IMR-90 (cell line): ENCODE measurements at regions not wholly inside any gene's neighbourhood (a gene's known extent, or its start where the extent isn't known, plus 50 kb on each side); places are given as distances from the start of the nearest gene placed in this dataset.

Experiments
- ATAC-seq: fragments of 200-7000 bp; cut with Tn5 transposase; 2 replicates; pipeline ENCODE4 v1.9.1; 2020; ENCODE audit warnings: low read depth, mild to moderate bottlenecking, moderate library complexity
- BruUV-seq: library from RNA; stranded (reverse); fragments of 400-500 nt; replicated peaks from 2 replicates; lab custom pipeline; 2021; lab: Mats Ljungman, UMichigan
- CTCF ChIA-PET: fragments of 300-600 bp; formaldehyde crosslinking; extraction: SDS; loops from one replicate; lab custom pipeline; 2021; ENCODE audit warnings: antibody characterized with exemption; lab: Yijun Ruan, JAX
- POLR2A ChIA-PET: fragments of 300-600 bp; sonication (Branson Sonifier 250); formaldehyde crosslinking; loops from one replicate; lab custom pipeline; 2022; ENCODE audit warnings: antibody characterized with exemption; ENCODE audit not compliant: unreplicated experiment; lab: Charles Lee
- DNase-seq: peaks from one replicate; pipeline ENCODE4 v3.0.0; 2013
- H2AFZ ChIP-seq: replicated peaks from 2 replicates; pipeline ENCODE3; 2013; ENCODE audit warnings: low read length, mild to moderate bottlenecking; ENCODE audit not compliant: poor library complexity
- H2AK5ac ChIP-seq: 2 replicates; pipeline ENCODE4 v1.6.1; 2013; ENCODE audit warnings: low read depth, low read length, inconsistent platforms
- H2AK9ac ChIP-seq: replicated peaks from 2 replicates; pipeline ENCODE3; 2013; ENCODE audit warnings: mild to moderate bottlenecking, low read depth, low read length, moderate library complexity; ENCODE audit not compliant: poor library complexity
- H2BK120ac ChIP-seq: 2 replicates; pipeline ENCODE4 v1.6.1; 2013; ENCODE audit warnings: low read depth, low read length, inconsistent platforms
- H2BK15ac ChIP-seq: 3 replicates; pipeline ENCODE4 v1.6.1; 2013; ENCODE audit warnings: low read depth, low read length, inconsistent platforms
- H2BK20ac ChIP-seq: 2 replicates; pipeline ENCODE4 v1.6.1; 2013; ENCODE audit warnings: low read depth, mild to moderate bottlenecking, inconsistent platforms, low read length, moderate library complexity
- H2BK5ac ChIP-seq: 2 replicates; pipeline ENCODE4 v1.6.1; 2013; ENCODE audit warnings: mild to moderate bottlenecking, low read depth, low read length, inconsistent platforms; ENCODE audit not compliant: poor library complexity, severe bottlenecking
- H3K14ac ChIP-seq: replicated peaks from 2 replicates; pipeline ENCODE4 v1.6.1; 2013; ENCODE audit warnings: low read depth, low read length, inconsistent platforms
- H3K18ac ChIP-seq: 2 replicates; pipeline ENCODE4 v1.6.1; 2013; ENCODE audit warnings: low read depth, low read length, control low read depth
- H3K23ac ChIP-seq: 2 replicates; pipeline ENCODE4 v1.6.1; 2013; ENCODE audit warnings: low read depth, low read length, inconsistent platforms
- H3K27ac ChIP-seq: 2 replicates; pipeline ENCODE4 v1.5.1; 2013; ENCODE audit warnings: mild to moderate bottlenecking, control low read depth, low read length; ENCODE audit not compliant: insufficient read depth
- H3K27me3 ChIP-seq: 2 replicates; pipeline ENCODE4 v1.6.1; 2013; ENCODE audit warnings: low read length; ENCODE audit not compliant: control insufficient read depth, insufficient read depth
- H3K36me3 ChIP-seq: 2 replicates; pipeline ENCODE4 v1.6.1; 2013; ENCODE audit warnings: low read length, mixed read lengths; ENCODE audit not compliant: control insufficient read depth, insufficient read depth
- H3K4ac ChIP-seq: 2 replicates; pipeline ENCODE4 v1.6.1; 2013; ENCODE audit warnings: low read depth, low read length, inconsistent platforms
- H3K4me1 ChIP-seq: 2 replicates; pipeline ENCODE4 v1.6.1; 2013; ENCODE audit warnings: low read length, mixed read lengths; ENCODE audit not compliant: control insufficient read depth, insufficient read depth
- H3K4me2 ChIP-seq: 2 replicates; pipeline ENCODE4 v1.6.1; 2013; ENCODE audit warnings: low read depth, mild to moderate bottlenecking, control low read depth, low read length, moderate library complexity
- H3K4me3 ChIP-seq: 2 replicates; pipeline ENCODE4 v1.5.1; 2013; ENCODE audit warnings: low read depth, mild to moderate bottlenecking, control low read depth, low read length, moderate library complexity; ENCODE audit not compliant: insufficient read depth
- H3K56ac ChIP-seq: 2 replicates; pipeline ENCODE4 v1.6.1; 2013; ENCODE audit warnings: low read length, inconsistent platforms; ENCODE audit not compliant: insufficient read depth; ENCODE audit errors: extremely low read depth
- H3K79me1 ChIP-seq, 2 experiments: 2 replicates each; pipeline ENCODE4 v1.6.1; 2013; ENCODE audit warnings: low read length in 2 of 2, inconsistent platforms in 1 of 2, low read depth in 1 of 2
- H3K9ac ChIP-seq: 2 replicates; pipeline ENCODE4 v1.6.1; 2013; ENCODE audit warnings: low read depth, low read length, control low read depth
- H3K9me1 ChIP-seq: 2 replicates; pipeline ENCODE4 v1.6.1; 2013; ENCODE audit warnings: low read length, inconsistent platforms; ENCODE audit not compliant: insufficient read depth
- H3K9me3 ChIP-seq: 2 replicates; pipeline ENCODE4 v1.6.1; 2013; ENCODE audit warnings: low read length; ENCODE audit not compliant: control insufficient read depth, insufficient read depth
- H4K20me1 ChIP-seq: 2 replicates; pipeline ENCODE4 v1.6.1; 2013; ENCODE audit warnings: low read length, inconsistent platforms; ENCODE audit not compliant: insufficient read depth
- H4K5ac ChIP-seq: 2 replicates; pipeline ENCODE4 v1.6.1; 2013; ENCODE audit warnings: mild to moderate bottlenecking, low read depth, low read length, control low read depth
- H4K8ac ChIP-seq, 2 experiments: 2 replicates each; pipeline ENCODE4 v1.6.1; 2013; ENCODE audit warnings: low read depth in 2 of 2, low read length in 2 of 2, control low read depth in 1 of 2, inconsistent platforms in 1 of 2
- H4K91ac ChIP-seq: 2 replicates; pipeline ENCODE4 v1.6.1; 2013; ENCODE audit warnings: low read depth, low read length, inconsistent platforms; ENCODE audit not compliant: insufficient read depth
- BHLHE40 ChIP-seq: fragments of 150-350 bp; IDR thresholded peaks from 2 replicates; pipeline ENCODE4 v1.6.1; 2016; ENCODE audit warnings: mild to moderate bottlenecking, low read depth, low read length
- CEBPB ChIP-seq: IDR thresholded peaks from 2 replicates; pipeline ENCODE4 v1.6.1; 2012; ENCODE audit warnings: low read depth, low read length, improper control_type of control experiment
- CHD1 ChIP-seq: IDR thresholded peaks from 2 replicates; pipeline ENCODE4 v1.6.1; 2012; ENCODE audit warnings: low read depth, low read length, improper control_type of control experiment
- FOS ChIP-seq: fragments of 150-350 bp; IDR thresholded peaks from 2 replicates; pipeline ENCODE4 v1.6.1; 2016; ENCODE audit warnings: low read depth, low read length
- MAFK ChIP-seq: IDR thresholded peaks from 2 replicates; pipeline ENCODE4 v1.6.1; 2012; ENCODE audit warnings: low read depth, low read length, improper control_type of control experiment
- MAZ ChIP-seq: IDR thresholded peaks from 2 replicates; pipeline ENCODE4 v1.6.1; 2012; ENCODE audit warnings: low read depth, mild to moderate bottlenecking, low read length, improper control_type of control experiment, moderate library complexity, borderline replicate concordance
- MXI1 ChIP-seq: IDR thresholded peaks from 2 replicates; pipeline ENCODE4 v1.6.1; 2012; ENCODE audit warnings: low read depth, mild to moderate bottlenecking, low read length, moderate library complexity, borderline replicate concordance
- NFE2L2 ChIP-seq: fragments of 150-350 bp; IDR thresholded peaks from 2 replicates; pipeline ENCODE4 v1.6.1; 2016; ENCODE audit warnings: low read depth, mild to moderate bottlenecking, low read length
- POLR2A ChIP-seq: IDR thresholded peaks from 2 replicates; pipeline ENCODE4 v1.6.1; 2012; ENCODE audit warnings: mild to moderate bottlenecking, low read depth, low read length
- RAD21 ChIP-seq: IDR thresholded peaks from 2 replicates; pipeline ENCODE4 v1.6.1; 2012; ENCODE audit warnings: low read length, improper control_type of control experiment
- RCOR1 ChIP-seq: IDR thresholded peaks from 2 replicates; pipeline ENCODE4 v1.6.1; 2012; ENCODE audit warnings: mild to moderate bottlenecking, low read length, improper control_type of control experiment; ENCODE audit not compliant: insufficient replicate concordance
- RFX5 ChIP-seq: IDR thresholded peaks from 2 replicates; pipeline ENCODE4 v1.8.0; 2012; ENCODE audit warnings: low read depth, mild to moderate bottlenecking, low read length, moderate library complexity
- SMC3 ChIP-seq: fragments of 150-350 bp; IDR thresholded peaks from 2 replicates; pipeline ENCODE4 v1.6.1; 2016; ENCODE audit warnings: low read depth, mild to moderate bottlenecking, antibody characterized with exemption, low read length, moderate library complexity
- dilution Hi-C: fragments of 300-500 bp; cut with HindIII; formaldehyde crosslinking; loops from one replicate; pipeline ENCODE4 v1.14.3; 2018; ENCODE audit warnings: low sequenced_read_pairs; ENCODE audit not compliant: unreplicated experiment
- in situ Hi-C: fragments of 300-500 bp; cut with MboI; formaldehyde crosslinking; loops from 3 replicates; pipeline ENCODE4 v1.14.3; 2019; ENCODE audit warnings: low sequenced_read_pairs, inconsistent platforms, mixed read lengths
- intact Hi-C: fragments of 100-400 bp; cut with micrococcal nuclease; formaldehyde crosslinking; loops from 2 replicates; pipeline ENCODE4 v1.10.0; 2022
- TF ChIP-seq, protein P1 (sequence below): fragments of 150-350 bp; IDR thresholded peaks from 2 replicates; pipeline ENCODE4 v1.6.1; 2016; ENCODE audit warnings: low read depth, mild to moderate bottlenecking, low read length, moderate library complexity, borderline replicate concordance
- TF ChIP-seq, protein P2 (sequence below): conservative IDR thresholded peaks from 2 replicates; pipeline ENCODE4 v1.5.1; 2012; ENCODE audit warnings: mild to moderate bottlenecking, low read depth, low read length, improper control_type of control experiment
- TF ChIP-seq, protein P3 (sequence below): fragments of 150-350 bp; IDR thresholded peaks from 2 replicates; pipeline ENCODE4 v1.6.1; 2017; ENCODE audit warnings: mild to moderate bottlenecking, antibody characterized with exemption, low read length, low read depth

DNA sequence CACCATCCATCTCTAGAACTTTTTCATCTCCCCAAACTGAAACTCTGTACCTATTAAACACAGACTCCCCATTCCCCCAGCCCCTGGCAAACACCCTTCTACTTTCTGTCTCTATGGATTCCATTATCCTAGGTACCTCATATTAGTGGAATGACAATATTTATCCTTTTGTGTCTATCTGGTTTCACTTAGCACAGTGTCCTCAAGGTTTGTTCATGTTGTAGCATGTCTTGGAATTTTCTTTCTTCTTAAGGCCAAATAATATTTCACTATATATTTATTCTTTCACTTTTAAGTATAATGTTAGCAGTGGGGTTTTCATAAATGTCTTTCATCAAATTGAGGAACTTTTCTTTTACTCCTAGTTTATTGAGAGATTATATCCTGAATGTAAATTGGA is 56.8 kb upstream of the DSP start:
- ChIA-PET CTCF (no interaction called here), POLR2A (no interaction called here)
- Histone ChIP-seq H2BK20ac (no peak overlapping the region), H3K23ac (no peak overlapping the region), H3K27ac (no peak overlapping the region), H2AFZ (no peak overlapping the region), H3K4me2 (no peak overlapping the region), H3K36me3 (no peaks in the 10 kb centered on the region), H2BK15ac (no peak overlapping the region), H4K5ac (no peak overlapping the region), H3K9ac (no peak overlapping the region), H3K79me1 (no peaks in the 10 kb centered on the region), H2BK5ac (no peak overlapping the region), H2AK9ac (no peak overlapping the region), H3K4ac (no peak overlapping the region), H3K14ac (no peak overlapping the region), H4K20me1 (no peaks in the 10 kb centered on the region), H3K18ac (no peak overlapping the region), H3K4me3 (no peak overlapping the region), H3K56ac (no peak overlapping the region), H3K9me3 (no peaks in the 10 kb centered on the region), H2BK120ac (no peak overlapping the region), H4K91ac (no peak overlapping the region), H2AK5ac (no peak overlapping the region), H3K27me3 (no peaks in the 10 kb centered on the region; the same call in 1 of the 2 replicates), H3K4me1 (no peaks in the 10 kb centered on the region), H3K9me1 (no peaks in the 10 kb centered on the region), H4K8ac (no peak overlapping the region)
- TF ChIP-seq SMC3 (no peak), RAD21 (no peak), CEBPB (no peak), MAFK (no peak), MAZ (no peak), BHLHE40 (no peak), FOS (no peak), POLR2A (no peak), CHD1 (no peak), RCOR1 (no peak), NFE2L2 (no peak), MXI1 (no peak), RFX5 (no peak)
- TF ChIP-seq, protein P1, sequence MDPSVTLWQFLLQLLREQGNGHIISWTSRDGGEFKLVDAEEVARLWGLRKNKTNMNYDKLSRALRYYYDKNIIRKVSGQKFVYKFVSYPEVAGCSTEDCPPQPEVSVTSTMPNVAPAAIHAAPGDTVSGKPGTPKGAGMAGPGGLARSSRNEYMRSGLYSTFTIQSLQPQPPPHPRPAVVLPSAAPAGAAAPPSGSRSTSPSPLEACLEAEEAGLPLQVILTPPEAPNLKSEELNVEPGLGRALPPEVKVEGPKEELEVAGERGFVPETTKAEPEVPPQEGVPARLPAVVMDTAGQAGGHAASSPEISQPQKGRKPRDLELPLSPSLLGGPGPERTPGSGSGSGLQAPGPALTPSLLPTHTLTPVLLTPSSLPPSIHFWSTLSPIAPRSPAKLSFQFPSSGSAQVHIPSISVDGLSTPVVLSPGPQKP: no peak
- TF ChIP-seq, protein P2, sequence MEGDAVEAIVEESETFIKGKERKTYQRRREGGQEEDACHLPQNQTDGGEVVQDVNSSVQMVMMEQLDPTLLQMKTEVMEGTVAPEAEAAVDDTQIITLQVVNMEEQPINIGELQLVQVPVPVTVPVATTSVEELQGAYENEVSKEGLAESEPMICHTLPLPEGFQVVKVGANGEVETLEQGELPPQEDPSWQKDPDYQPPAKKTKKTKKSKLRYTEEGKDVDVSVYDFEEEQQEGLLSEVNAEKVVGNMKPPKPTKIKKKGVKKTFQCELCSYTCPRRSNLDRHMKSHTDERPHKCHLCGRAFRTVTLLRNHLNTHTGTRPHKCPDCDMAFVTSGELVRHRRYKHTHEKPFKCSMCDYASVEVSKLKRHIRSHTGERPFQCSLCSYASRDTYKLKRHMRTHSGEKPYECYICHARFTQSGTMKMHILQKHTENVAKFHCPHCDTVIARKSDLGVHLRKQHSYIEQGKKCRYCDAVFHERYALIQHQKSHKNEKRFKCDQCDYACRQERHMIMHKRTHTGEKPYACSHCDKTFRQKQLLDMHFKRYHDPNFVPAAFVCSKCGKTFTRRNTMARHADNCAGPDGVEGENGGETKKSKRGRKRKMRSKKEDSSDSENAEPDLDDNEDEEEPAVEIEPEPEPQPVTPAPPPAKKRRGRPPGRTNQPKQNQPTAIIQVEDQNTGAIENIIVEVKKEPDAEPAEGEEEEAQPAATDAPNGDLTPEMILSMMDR: no peak
- TF ChIP-seq, protein P3, sequence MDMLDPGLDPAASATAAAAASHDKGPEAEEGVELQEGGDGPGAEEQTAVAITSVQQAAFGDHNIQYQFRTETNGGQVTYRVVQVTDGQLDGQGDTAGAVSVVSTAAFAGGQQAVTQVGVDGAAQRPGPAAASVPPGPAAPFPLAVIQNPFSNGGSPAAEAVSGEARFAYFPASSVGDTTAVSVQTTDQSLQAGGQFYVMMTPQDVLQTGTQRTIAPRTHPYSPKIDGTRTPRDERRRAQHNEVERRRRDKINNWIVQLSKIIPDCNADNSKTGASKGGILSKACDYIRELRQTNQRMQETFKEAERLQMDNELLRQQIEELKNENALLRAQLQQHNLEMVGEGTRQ: no peak
- in situ Hi-C loops (no loop called here), intact Hi-C loops (no loop called here), dilution Hi-C loops (no loop called here)
- ATAC-seq: no peak
- no TSS peak for BruUV-seq
- no peak for DNase-seq
